Hematopoietic multipotent progenitor cell treated with erythropoietin and hydrocortisone succinate and interleukin-3 and kit ligand, for 8 days (in vitro differentiated cells): ENCODE measurements at regions not wholly inside any gene's neighbourhood (a gene's known extent, or its start where the extent isn't known, plus 50 kb on each side); places are given as distances from the start of the nearest gene placed in this dataset.

Source experiments
- DNase-seq: peaks from one replicate; pipeline ENCODE4 v3.0.0-alpha.2; 2015

GRCh38 chr3:40593351-40593750, 68.6 kb downstream of the ZNF621 start:
- DNase-seq = no peak

- no peak for DNase-seq
These were observed 72.7 kb downstream of the ZNF621 start for GRCh38 chr3:40597441-40597840.

- no peak for DNase-seq
These were observed 73.6 kb downstream of the ZNF621 start for GRCh38 chr3:40598338-40598737.

- no peak for DNase-seq
These were observed 74.2 kb downstream of the ZNF621 start for GRCh38 chr3:40598962-40599361.

- no peak for DNase-seq
These were observed 78.1 kb downstream of the ZNF621 start for GRCh38 chr3:40602778-40603385.

GRCh38 chr3:40605960-40606359, 81.2 kb downstream of the ZNF621 start:
- no peak for DNase-seq

- no peak for DNase-seq
These were observed 83.3 kb downstream of the ZNF621 start for GRCh38 chr3:40608091-40608490.

- no peak for DNase-seq
These were observed 88.5 kb downstream of the ZNF621 start for GRCh38 chr3:40613306-40613705.

GRCh38 chr3:40615110-40615915, 90.6 kb downstream of the ZNF621 start:
- DNase-seq = no peak

GRCh38 chr3:40615918-40616819, 91.4 kb downstream of the ZNF621 start:
- no peak for DNase-seq

GRCh38 chr3:40617084-40617483, 92.3 kb downstream of the ZNF621 start:
- DNase-seq = no peak

GRCh38 chr3:40618158-40618557, 93.4 kb downstream of the ZNF621 start:
- DNase-seq = no peak

GRCh38 chr3:40620151-40620550, 95.4 kb downstream of the ZNF621 start:
- no peak for DNase-seq

- DNase-seq = no peak
These were observed 96.5 kb downstream of the ZNF621 start for GRCh38 chr3:40621252-40621651.

GRCh38 chr3:40623567-40623966, 98.8 kb downstream of the ZNF621 start:
- peak; percentile 89 for DNase-seq

GRCh38 chr3:40624189-40624769, 99.5 kb downstream of the ZNF621 start:
- no peak for DNase-seq

- DNase-seq = no peak
These were observed 102.3 kb downstream of the ZNF621 start for GRCh38 chr3:40627095-40627494.

GRCh38 chr3:40628984-40629383, 104.2 kb downstream of the ZNF621 start:
- no peak for DNase-seq

- DNase-seq = no peak
These were observed 106.7 kb downstream of the ZNF621 start for GRCh38 chr3:40631341-40631995.

GRCh38 chr3:40637906-40638305, 113.1 kb downstream of the ZNF621 start:
- DNase-seq = no peak

- DNase-seq = no peak
These were observed 114.2 kb downstream of the ZNF621 start for GRCh38 chr3:40639006-40639405.

GRCh38 chr3:40642812-40643211, 118.1 kb downstream of the ZNF621 start:
- no peak for DNase-seq

GRCh38 chr3:40645883-40646282, 121.1 kb downstream of the ZNF621 start:
- no peak for DNase-seq
